Ishikawa (cell line): ENCODE measurements at regions not wholly inside any gene's neighbourhood (a gene's known extent, or its start where the extent isn't known, plus 50 kb on each side); places are given as distances from the start of the nearest gene placed in this dataset.

Experiments used
- CEBPB ChIP-seq: IDR thresholded peaks from 2 replicates; pipeline ENCODE4 v1.6.1; 2012
- CREB1 ChIP-seq: IDR thresholded peaks from 2 replicates; pipeline ENCODE4 v1.6.1; 2012; ENCODE audit warnings: low read depth
- EGR1 ChIP-seq: IDR thresholded peaks from 2 replicates; pipeline ENCODE4 v1.6.1; 2012
- EP300 ChIP-seq: IDR thresholded peaks from 2 replicates; pipeline ENCODE4 v1.6.1; 2012; ENCODE audit warnings: borderline replicate concordance
- FOXM1 ChIP-seq: IDR thresholded peaks from 2 replicates; pipeline ENCODE4 v1.6.1; 2012; ENCODE audit warnings: low read depth, borderline replicate concordance
- NFIC ChIP-seq: IDR thresholded peaks from 2 replicates; pipeline ENCODE4 v1.6.1; 2012
- RAD21 ChIP-seq: IDR thresholded peaks from 2 replicates; pipeline ENCODE4 v1.6.1; 2012; ENCODE audit warnings: low read depth
- TAF1 ChIP-seq: IDR thresholded peaks from 2 replicates; pipeline ENCODE4 v1.6.1; 2012; ENCODE audit warnings: low read depth, mild to moderate bottlenecking
- TCF12 ChIP-seq: IDR thresholded peaks from 2 replicates; pipeline ENCODE4 v1.6.1; 2012; ENCODE audit warnings: low read depth
- YY1 ChIP-seq: IDR thresholded peaks from 2 replicates; pipeline ENCODE4 v1.6.1; 2012; ENCODE audit warnings: low read depth
- ZBTB7A ChIP-seq: IDR thresholded peaks from 2 replicates; pipeline ENCODE4 v1.6.1; 2012; ENCODE audit warnings: low read depth
- TF ChIP-seq, protein P1 (sequence below): IDR thresholded peaks from 2 replicates; pipeline ENCODE4 v1.6.1; 2012; ENCODE audit warnings: low read depth, mild to moderate bottlenecking
- TF ChIP-seq, protein P2 (sequence below): IDR thresholded peaks from 2 replicates; pipeline ENCODE4 v1.6.1; 2012
- TF ChIP-seq, protein P3 (sequence below): IDR thresholded peaks from 2 replicates; pipeline ENCODE4 v1.6.1; 2012

- TF ChIP-seq, protein P1, sequence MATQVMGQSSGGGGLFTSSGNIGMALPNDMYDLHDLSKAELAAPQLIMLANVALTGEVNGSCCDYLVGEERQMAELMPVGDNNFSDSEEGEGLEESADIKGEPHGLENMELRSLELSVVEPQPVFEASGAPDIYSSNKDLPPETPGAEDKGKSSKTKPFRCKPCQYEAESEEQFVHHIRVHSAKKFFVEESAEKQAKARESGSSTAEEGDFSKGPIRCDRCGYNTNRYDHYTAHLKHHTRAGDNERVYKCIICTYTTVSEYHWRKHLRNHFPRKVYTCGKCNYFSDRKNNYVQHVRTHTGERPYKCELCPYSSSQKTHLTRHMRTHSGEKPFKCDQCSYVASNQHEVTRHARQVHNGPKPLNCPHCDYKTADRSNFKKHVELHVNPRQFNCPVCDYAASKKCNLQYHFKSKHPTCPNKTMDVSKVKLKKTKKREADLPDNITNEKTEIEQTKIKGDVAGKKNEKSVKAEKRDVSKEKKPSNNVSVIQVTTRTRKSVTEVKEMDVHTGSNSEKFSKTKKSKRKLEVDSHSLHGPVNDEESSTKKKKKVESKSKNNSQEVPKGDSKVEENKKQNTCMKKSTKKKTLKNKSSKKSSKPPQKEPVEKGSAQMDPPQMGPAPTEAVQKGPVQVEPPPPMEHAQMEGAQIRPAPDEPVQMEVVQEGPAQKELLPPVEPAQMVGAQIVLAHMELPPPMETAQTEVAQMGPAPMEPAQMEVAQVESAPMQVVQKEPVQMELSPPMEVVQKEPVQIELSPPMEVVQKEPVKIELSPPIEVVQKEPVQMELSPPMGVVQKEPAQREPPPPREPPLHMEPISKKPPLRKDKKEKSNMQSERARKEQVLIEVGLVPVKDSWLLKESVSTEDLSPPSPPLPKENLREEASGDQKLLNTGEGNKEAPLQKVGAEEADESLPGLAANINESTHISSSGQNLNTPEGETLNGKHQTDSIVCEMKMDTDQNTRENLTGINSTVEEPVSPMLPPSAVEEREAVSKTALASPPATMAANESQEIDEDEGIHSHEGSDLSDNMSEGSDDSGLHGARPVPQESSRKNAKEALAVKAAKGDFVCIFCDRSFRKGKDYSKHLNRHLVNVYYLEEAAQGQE, result no peak
- TF ChIP-seq ZBTB7A, result no peak
- TF ChIP-seq CREB1, result no peak
- no peak for TF ChIP-seq NFIC
- TF ChIP-seq YY1, result no peak
- TF ChIP-seq, protein P2, sequence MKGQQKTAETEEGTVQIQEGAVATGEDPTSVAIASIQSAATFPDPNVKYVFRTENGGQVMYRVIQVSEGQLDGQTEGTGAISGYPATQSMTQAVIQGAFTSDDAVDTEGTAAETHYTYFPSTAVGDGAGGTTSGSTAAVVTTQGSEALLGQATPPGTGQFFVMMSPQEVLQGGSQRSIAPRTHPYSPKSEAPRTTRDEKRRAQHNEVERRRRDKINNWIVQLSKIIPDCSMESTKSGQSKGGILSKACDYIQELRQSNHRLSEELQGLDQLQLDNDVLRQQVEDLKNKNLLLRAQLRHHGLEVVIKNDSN, result no peak
- TF ChIP-seq FOXM1, result no peak
- TF ChIP-seq RAD21, result no peak
- TF ChIP-seq, protein P3, sequence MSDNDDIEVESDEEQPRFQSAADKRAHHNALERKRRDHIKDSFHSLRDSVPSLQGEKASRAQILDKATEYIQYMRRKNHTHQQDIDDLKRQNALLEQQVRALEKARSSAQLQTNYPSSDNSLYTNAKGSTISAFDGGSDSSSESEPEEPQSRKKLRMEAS, result no peak
- no peak for TF ChIP-seq CEBPB
- no peak for TF ChIP-seq EP300
- no peak for TF ChIP-seq TCF12
- no peak for TF ChIP-seq TAF1
- TF ChIP-seq EGR1, result no peak
Observed at GRCh38 chr14:49401373-49401772, 184.8 kb downstream of the RPS29 start.
